Lower lobe of right lung (tissue), 2 donors: ENCODE measurements at regions not wholly inside any gene's neighbourhood (a gene's known extent, or its start where the extent isn't known, plus 50 kb on each side); places are given as distances from the start of the nearest gene placed in this dataset.

Experiments
- ATAC-seq, 2 donors: fragments of 200-7000 bp; cut with Tn5 transposase; one replicate each; pipeline ENCODE4 v1.9.1; 2020 to 2022; ENCODE audit warnings: mild to moderate bottlenecking in 2 of 2, moderate library complexity in 2 of 2
- DNase-seq: peaks from one replicate; pipeline ENCODE4 v3.0.0-alpha.2; 2020
- H3K27ac ChIP-seq: fragments of 200-600 bp; one replicate; pipeline ENCODE4 v1.8.0; 2022
- H3K27me3 ChIP-seq: fragments of 200-600 bp; one replicate; pipeline ENCODE4 v1.8.0; 2022; ENCODE audit warnings: low read depth
- H3K36me3 ChIP-seq: fragments of 200-600 bp; one replicate; pipeline ENCODE4 v1.8.0; 2022; ENCODE audit warnings: mild to moderate bottlenecking
- H3K4me1 ChIP-seq: fragments of 200-600 bp; one replicate; pipeline ENCODE4 v1.8.0; 2022
- H3K4me3 ChIP-seq: fragments of 200-600 bp; one replicate; pipeline ENCODE4 v1.8.0; 2022; ENCODE audit warnings: mild to moderate bottlenecking
- H3K9me3 ChIP-seq: fragments of 200-600 bp; one replicate; pipeline ENCODE4 v1.8.0; 2022
- CTCF ChIP-seq: fragments of 200-600 bp; IDR thresholded peaks from one replicate; pipeline ENCODE4 v1.8.0; 2022; ENCODE audit warnings: antibody characterized with exemption, mild to moderate bottlenecking
- intact Hi-C: fragments of 100-400 bp; cut with DNase I; formaldehyde crosslinking; loops from one replicate; pipeline ENCODE4 v1.11.0; 2022
- donor health status: DM: no; HTN: yes; CAD: no; lungs with severe emphysema.

- no peaks in the 10 kb centered on the region for H3K36me3 ChIP-seq
- H3K4me3 ChIP-seq = no peak overlapping the region
- DNase-seq (no peak), ATAC-seq (no peak)
- no peak for TF ChIP-seq CTCF
- H3K4me1 ChIP-seq = no peaks in the 10 kb centered on the region
- H3K9me3 ChIP-seq = no peaks in the 10 kb centered on the region
- H3K27me3 ChIP-seq = no peaks in the 10 kb centered on the region
- no peak overlapping the region for H3K27ac ChIP-seq
- intact Hi-C loops = no loop called here
Observed at GRCh38 chr4:17362430-17362829, 149.5 kb downstream of the QDPR start.

- Histone ChIP-seq H3K27ac (no peak overlapping the region), H3K4me1 (no peaks in the 10 kb centered on the region), H3K27me3 (no peaks in the 10 kb centered on the region), H3K9me3 (no peaks in the 10 kb centered on the region), H3K36me3 (no peaks in the 10 kb centered on the region), H3K4me3 (no peak overlapping the region)
- TF ChIP-seq CTCF = no peak
- ATAC-seq = no peak
- intact Hi-C loops = no loop called here
- no peak for DNase-seq
Observed at GRCh38 chr4:17358241-17358640, 153.6 kb downstream of the QDPR start.

GRCh38 chr4:17356926-17357325 is 155.0 kb downstream of the QDPR start:
- Histone ChIP-seq H3K27ac (no peak overlapping the region), H3K36me3 (no peaks in the 10 kb centered on the region), H3K9me3 (no peaks in the 10 kb centered on the region), H3K4me3 (no peak overlapping the region), H3K27me3 (no peaks in the 10 kb centered on the region), H3K4me1 (no peaks in the 10 kb centered on the region)
- intact Hi-C loops = no loop called here
- no peak for ATAC-seq
- no peak for TF ChIP-seq CTCF
- no peak for DNase-seq

GRCh38 chr4:17352357-17352756 is 159.5 kb downstream of the QDPR start:
- H3K4me3 ChIP-seq = no peak overlapping the region
- no peaks in the 10 kb centered on the region for H3K36me3 ChIP-seq
- H3K27ac ChIP-seq = no peak overlapping the region
- TF ChIP-seq CTCF = no peak
- no peaks in the 10 kb centered on the region for H3K9me3 ChIP-seq
- H3K27me3 ChIP-seq = no peaks in the 10 kb centered on the region
- DNase-seq (no peak), ATAC-seq (no peak)
- no peaks in the 10 kb centered on the region for H3K4me1 ChIP-seq
- intact Hi-C loops = no loop called here

- ATAC-seq (peak in 1 of 2 donors; percentile 29), DNase-seq (no peak)
- Histone ChIP-seq H3K4me1 (no peaks in the 10 kb centered on the region), H3K27ac (no peak overlapping the region), H3K9me3 (no peaks in the 10 kb centered on the region), H3K36me3 (no peaks in the 10 kb centered on the region), H3K27me3 (no peaks in the 10 kb centered on the region), H3K4me3 (no peak overlapping the region)
- intact Hi-C loops = loop anchor here (10.0 kb wide), 1 partner anchor 97 kb away; no protein-coding TSS in a partner anchor
- TF ChIP-seq CTCF = peak; percentile 55
Observed at GRCh38 chr4:17347445-17347844, 164.4 kb downstream of the QDPR start.

GRCh38 chr4:17339376-17339775 is 172.5 kb downstream of the QDPR start:
- Histone ChIP-seq H3K9me3 (no peaks in the 10 kb centered on the region), H3K27ac (no peak overlapping the region), H3K27me3 (no peaks in the 10 kb centered on the region), H3K4me3 (no peak overlapping the region), H3K4me1 (no peaks in the 10 kb centered on the region), H3K36me3 (no peaks in the 10 kb centered on the region)
- intact Hi-C loops = no loop called here
- no peak for ATAC-seq
- no peak for DNase-seq
- no peak for TF ChIP-seq CTCF
